Activated CD8-positive, alpha-beta memory T cell treated with anti-CD3 and anti-CD28 coated beads, Interleukin-2, amount 50 U/mL, for 24 hours (primary cell): ENCODE measurements at regions not wholly inside any gene's neighbourhood (a gene's known extent, or its start where the extent isn't known, plus 50 kb on each side); places are given as distances from the start of the nearest gene placed in this dataset.

Source experiments
- DNase-seq: peaks from one replicate; pipeline ENCODE4 v3.0.0-alpha.2; 2020; ENCODE audit errors: extremely low read depth

DNA sequence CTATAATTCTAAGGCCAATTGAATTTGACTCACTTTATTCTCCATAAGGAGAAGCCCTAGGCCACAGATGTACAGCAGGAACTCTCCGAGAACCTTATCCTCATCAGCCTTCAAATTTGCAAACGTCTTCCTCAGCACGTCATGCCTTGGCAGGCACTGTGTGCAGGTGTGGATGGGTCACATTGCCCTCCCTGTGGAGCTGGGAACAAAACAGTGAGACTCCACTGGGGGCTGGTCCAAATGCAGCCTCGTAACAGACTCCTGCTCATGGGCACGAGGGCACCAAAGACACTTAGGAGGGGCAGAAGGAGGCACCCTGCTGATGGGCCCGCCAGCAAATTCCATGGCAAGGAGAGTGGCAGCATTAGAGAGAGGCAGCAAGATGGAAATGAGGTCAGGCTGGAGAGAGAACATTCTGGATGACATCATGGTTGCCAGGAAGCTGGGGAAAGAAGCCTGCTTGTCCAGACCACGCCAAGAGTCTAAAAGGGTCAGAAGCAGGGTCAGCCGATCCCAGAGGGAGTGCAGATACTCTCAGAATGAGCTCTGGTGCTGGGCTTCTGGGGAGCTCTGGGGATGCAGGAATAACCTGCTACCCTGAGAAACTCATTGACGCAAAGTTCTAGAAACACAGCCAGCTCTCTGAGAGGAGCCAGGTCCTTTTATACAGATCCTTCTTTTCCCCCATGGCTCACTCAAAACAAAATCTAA lies 242.2 kb downstream of the B3GLCT start:
- no peak for DNase-seq

DNA sequence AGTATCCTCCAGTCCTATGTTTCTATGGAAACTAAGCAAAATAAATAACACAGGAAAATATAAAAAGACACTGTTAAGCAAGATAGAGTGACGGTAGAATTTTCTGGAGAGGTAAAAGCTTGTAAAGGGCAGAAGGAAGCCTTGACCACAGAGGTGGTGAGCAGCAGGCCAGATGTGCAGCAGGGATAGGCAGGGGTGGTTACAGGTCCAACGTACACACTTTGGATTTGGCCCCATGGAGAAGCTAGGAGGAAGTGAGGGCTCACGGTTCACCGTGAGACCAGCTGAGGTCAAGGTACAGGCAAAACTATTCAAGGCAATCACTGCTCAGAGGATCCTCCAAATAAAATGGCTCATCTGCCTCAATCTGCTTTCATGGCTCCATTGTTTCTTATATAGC lies 242.8 kb downstream of the B3GLCT start:
- DNase-seq: no peak

DNA sequence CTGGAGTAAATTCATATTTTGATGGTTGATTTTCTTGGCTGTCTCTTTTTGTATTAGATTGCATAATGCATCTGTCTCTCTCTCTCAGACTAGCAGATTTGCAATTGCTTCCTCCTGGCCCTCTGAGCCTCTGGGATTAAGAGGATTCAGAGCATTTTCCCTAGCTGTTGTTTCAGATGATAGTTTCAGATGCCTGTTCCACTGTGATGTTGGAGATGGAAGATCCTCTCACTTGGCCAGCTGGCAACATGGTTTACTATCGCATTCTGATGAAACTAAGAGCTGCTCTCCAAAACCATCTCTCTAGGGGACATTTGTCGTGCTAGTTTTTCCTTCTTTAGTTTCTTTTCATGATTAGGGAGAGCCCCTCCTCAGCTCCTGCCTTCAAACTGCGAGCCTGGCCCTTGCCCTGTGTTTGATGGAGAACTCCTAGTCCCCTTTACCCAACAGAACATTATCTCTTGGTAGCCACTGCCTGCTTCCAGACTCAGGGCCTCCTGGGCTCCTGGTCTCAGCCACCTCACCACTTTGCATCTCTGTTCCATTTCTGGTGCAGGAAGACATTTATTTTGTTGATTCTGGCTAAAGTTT lies 244.6 kb downstream of the B3GLCT start:
- no peak for DNase-seq

GRCh38 chr13:31452525-31452924 lies 252.8 kb downstream of the B3GLCT start:
- DNase-seq: no peak

GRCh38 chr13:31455581-31455980 lies 255.8 kb downstream of the B3GLCT start:
- no peak for DNase-seq

GRCh38 chr13:31456056-31456455 lies 256.3 kb downstream of the B3GLCT start:
- no peak for DNase-seq

DNA sequence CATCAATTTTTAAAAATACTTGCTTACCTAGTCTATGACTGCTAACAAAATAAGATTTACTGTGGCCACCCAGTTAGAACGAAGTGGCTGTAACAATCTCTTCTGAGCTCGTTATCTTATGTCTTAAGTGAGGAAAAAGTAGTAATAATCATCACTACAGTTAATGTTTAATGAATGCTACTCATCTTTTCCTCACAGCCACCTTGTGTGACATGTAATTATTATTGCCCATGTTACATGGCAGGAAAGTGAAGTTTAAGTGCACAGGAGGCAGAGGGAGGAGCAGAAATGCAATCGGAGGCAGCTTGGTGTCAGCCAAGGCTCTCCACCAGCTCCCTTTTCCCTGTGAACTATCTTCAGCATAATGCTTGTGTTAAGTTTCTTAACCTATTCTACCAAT lies 260.3 kb downstream of the B3GLCT start:
- DNase-seq: no peak

DNA sequence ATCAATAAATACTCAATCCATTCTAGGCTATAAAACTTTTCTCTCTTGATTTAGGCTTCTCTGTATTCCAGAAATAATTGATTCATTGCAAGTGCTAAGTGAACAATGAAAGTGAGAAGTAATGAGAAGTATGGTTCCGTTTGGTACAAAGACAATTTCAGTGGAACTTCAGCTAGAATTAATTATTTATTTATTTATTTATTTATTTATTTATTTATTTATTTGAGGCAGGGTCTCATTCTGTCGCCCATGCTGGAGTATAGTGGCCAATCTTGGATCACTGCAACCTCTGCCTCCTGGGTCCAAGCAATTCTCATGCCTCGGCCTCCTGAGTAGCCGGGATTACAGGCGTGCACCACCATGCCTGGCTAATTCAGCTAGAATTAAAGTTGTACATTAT lies 262.1 kb downstream of the B3GLCT start:
- DNase-seq: no peak

DNA sequence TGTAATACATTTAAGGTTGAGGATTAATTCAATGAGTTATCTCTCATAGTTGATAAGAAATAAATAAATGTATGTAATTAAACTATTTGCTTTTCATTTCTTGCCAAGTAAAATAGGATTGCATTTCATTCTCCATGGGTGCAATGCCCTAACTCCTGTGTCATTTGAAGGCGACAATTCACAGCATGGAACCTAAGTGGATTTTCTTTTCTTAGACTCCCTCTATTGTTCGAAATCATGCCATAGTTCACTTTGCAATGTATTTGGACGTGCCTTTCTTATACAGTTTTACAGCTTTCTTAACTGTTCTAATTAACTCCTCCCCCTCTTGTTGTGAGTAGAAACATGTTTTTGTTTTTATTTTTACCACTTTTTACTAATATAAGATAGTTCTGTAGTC lies 263.0 kb downstream of the B3GLCT start:
- DNase-seq: no peak

GRCh38 chr13:31468114-31468902 lies 268.5 kb downstream of the B3GLCT start:
- no peak for DNase-seq

DNA sequence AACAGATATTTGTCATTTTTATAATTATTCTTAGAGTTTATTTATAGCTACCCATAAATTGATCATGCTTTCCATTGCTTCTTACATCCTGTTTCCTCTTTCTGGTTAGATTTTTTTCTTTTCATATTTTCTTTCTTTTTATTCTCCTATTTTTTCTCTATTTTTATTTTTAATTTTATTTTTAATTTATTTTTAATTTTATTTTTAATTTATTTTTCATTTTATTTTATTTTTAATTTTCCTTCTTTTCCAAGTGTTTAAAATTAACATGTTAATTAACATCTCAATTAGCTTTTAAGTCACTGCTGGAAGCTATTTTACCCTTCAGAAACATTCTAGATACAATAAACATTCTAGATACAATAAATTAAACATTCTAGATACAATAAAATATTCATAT lies 269.6 kb downstream of the B3GLCT start:
- DNase-seq: no peak

DNA sequence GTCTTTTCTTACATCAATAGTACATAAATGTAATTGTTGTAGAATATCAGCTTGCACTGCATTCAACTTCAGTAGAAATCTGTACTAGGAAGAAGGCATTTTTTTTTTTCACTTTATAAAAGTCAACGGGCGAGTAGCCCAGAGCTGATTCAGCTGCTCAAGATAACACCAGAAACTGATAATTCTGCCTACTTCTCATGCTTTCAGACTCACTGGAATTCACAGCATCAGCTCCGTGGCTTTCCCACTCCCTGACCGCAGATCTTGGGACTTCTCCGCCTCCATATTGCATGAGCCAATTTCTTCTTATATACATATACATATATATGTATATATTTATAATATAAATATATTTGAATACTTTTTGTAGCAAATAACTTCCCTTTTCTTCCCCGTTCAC lies 263.1 kb upstream of the RXFP2 start:
- DNase-seq: no peak

DNA sequence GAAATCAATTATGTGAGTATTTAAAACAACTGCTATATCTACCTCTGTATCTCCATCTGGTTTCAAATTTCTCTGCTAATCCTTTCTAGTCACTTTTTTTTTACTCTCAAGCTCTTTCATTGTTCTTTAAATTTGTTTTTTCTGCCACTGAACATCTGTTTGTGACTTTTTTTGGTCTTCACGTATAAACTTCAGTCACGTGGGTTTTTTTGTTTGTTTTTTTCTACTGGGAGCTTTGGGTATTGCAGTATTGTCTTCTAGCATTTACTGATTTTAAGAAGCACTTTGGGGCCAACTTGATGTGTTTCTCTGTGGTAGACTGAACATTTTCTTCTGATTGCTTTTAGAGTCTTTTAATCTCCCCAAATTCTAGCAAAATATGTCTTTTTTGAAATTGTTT lies 262.6 kb upstream of the RXFP2 start:
- no peak for DNase-seq

DNA sequence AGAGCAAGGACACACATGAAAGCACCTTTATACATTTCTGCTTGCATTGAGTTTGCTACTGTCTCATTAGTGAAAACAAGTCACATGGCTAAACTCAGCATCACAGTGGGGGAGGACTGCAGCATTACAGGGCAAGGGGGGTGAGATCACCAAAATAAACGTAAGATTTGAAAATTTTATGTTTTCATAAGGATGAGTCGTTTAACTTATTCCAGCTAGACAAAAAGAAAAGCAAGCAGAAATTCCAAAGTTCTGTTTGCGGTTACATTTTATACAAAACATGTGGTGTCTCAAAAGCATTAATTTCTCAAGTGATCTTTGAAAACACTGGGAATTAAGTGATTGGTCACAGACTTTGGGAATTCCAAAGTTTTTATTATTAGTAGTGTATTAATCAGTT lies 261.4 kb upstream of the RXFP2 start:
- DNase-seq: no peak

DNA sequence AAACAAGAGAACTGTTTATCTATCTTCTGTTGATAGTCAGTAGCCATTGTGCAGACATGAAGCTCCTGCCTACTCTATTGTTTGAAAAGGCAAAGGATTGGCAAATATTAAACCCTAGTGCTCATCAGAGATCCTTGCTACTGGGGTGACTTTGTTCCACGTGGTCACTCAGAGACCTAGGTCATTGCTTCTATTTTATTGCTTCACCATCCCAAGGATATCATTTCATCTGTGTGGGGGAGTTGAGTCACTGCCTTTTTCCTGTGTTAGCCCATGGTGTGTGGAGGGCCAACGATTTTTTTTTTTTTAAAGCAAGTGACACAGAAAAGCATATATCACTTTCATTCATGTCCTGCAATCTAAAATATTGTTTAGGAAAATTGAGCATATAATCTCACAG lies 254.1 kb upstream of the RXFP2 start:
- DNase-seq: no peak

- DNase-seq: no peak
Observed at GRCh38 chr13:31485651-31486051, 253.7 kb upstream of the RXFP2 start.

DNA sequence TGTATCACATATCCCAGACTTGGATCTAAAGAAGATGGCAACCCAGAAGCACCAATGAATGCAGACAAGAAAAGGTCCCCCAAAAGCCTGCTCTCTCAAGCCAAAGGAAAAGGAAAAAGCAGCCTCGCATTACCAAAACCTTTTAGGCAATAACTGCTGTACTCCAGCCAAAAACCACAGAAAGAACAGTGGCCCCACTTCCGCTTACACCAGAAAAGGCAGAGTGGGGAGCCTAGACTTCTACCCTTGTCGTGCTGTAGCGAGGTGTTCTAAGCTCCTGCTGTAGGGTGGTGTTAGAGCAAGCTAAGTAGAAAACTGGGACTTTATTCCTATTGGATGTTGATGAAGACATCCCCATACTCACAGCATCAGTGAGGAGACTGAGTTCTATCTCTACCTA lies 244.0 kb upstream of the RXFP2 start:
- DNase-seq: no peak

GRCh38 chr13:31499274-31499673 lies 240.1 kb upstream of the RXFP2 start:
- DNase-seq: no peak

DNA sequence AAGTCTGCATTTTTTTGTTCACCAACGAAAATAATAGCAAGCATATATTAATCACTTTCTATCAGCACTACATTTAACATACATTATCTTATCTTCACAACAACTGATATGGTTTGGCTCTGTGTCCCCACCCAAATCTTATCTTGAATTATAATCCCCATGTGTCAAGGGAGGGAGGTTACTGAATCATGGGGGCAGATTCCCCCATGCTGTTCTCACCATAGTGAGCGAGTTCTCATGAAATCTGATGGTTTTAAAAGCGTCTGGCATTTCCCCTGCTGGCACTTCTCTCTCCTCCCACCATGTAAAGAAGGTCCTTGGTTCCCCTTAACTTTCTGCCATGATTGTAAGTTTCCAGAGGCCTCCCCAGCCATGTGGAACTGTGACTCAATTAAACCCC lies 235.7 kb upstream of the RXFP2 start:
- no peak for DNase-seq

GRCh38 chr13:31504918-31505317 lies 234.4 kb upstream of the RXFP2 start:
- DNase-seq: no peak

- no peak for DNase-seq
Observed at GRCh38 chr13:31512331-31512730, 227.0 kb upstream of the RXFP2 start.

GRCh38 chr13:31514932-31515331 lies 224.4 kb upstream of the RXFP2 start:
- DNase-seq: no peak

DNA sequence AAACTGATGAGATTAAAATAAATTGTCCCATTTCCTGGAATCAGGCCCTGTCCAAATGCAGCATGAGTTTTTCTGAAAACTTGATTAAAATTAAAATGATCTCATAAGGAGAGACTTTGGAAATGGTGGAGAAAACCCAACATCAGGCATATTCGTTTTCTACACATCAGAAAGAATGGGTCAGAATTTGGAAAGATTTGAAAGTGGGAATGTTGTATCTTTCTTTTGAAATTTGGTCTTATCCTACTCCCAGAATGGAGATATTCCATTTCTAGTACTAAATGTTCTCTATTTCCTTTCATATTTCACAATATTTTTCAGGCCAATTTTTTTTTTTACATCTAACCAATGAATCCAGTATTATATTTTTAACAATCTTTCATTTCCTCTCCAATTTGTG lies 223.9 kb upstream of the RXFP2 start:
- no peak for DNase-seq
